ENCODE measurements at regions not wholly inside any gene's neighbourhood (a gene's known extent, or its start where the extent isn't known, plus 50 kb on each side); places are given as distances from the start of the nearest gene placed in this dataset.

GRCh38 chr3:177283983-177284382, 86.7 kb upstream of the TBL1XR1 start:
- WGBS, result 93% methylated on average over 2 of the region's 2 CpGs
- H3K27me3 ChIP-seq (ENCODE audit: control insufficient read depth in 4 of 4, insufficient read depth in 4 of 4, low read length in 3 of 4), result no peaks in the 10 kb centered on the region

GRCh38 chr3:177284383-177284881, 87.2 kb upstream of the TBL1XR1 start:
- Histone ChIP-seq H3K4me3 (ENCODE audit: low read depth in 1 of 3, low read length in 3 of 3) (no peak overlapping the region), H3K36me3 (ENCODE audit: control insufficient read depth in 4 of 4, insufficient read depth in 3 of 4, low read depth in 1 of 4, low read length in 3 of 4) (no peaks in the 10 kb centered on the region), H3K27ac (ENCODE audit: low read depth in 1 of 2, low read length in 2 of 2) (no peak overlapping the region), H3K27me3 (ENCODE audit: control insufficient read depth in 4 of 4, insufficient read depth in 4 of 4, low read length in 3 of 4) (no peaks in the 10 kb centered on the region), H3K4me1 (ENCODE audit: control insufficient read depth in 4 of 4, insufficient read depth in 4 of 4, low read length in 3 of 4) (no peaks in the 10 kb centered on the region), H3K9me3 (ENCODE audit: control insufficient read depth in 4 of 4, low read length in 3 of 4) (no peaks in the 10 kb centered on the region), H3K9ac (ENCODE audit: low read depth in 1 of 2, low read length in 2 of 2) (no peak overlapping the region)
- WGBS, result 64% methylated on average over 8 of the region's 8 CpGs
- DNase-seq (ENCODE audit: low spot score), result no peak
- no peak for TF ChIP-seq RXRA (IDR thresholded peaks at IDR 0.05)
- no peak for TF ChIP-seq JUND (IDR thresholded peaks at IDR 0.05)
- no peak for TF ChIP-seq YY1 (IDR thresholded peaks at IDR 0.05)
- TF ChIP-seq HNF4A (conservative IDR thresholded peaks at IDR 0.05), result no peak
- no peak for TF ChIP-seq TAF1 (conservative IDR thresholded peaks at IDR 0.05)
- TF ChIP-seq CTCF (IDR thresholded peaks at IDR 0.05; ENCODE audit: low read depth, low read length, missing input control), result no peak
- no peak for TF ChIP-seq REST (IDR thresholded peaks at IDR 0.05)
- no peak for TF ChIP-seq NR2F2 (IDR thresholded peaks at IDR 0.05)

More at GRCh38 chr3:177283983-177284382, 86.7 kb upstream of the TBL1XR1 start:
- DNase-seq (ENCODE audit: low spot score), result no peak
- Histone ChIP-seq H3K9ac (ENCODE audit: low read depth in 1 of 2, low read length in 2 of 2) (no peak overlapping the region), H3K4me1 (ENCODE audit: control insufficient read depth in 4 of 4, insufficient read depth in 4 of 4, low read length in 3 of 4) (no peaks in the 10 kb centered on the region), H3K4me3 (ENCODE audit: low read depth in 1 of 3, low read length in 3 of 3) (no peak overlapping the region), H3K27ac (ENCODE audit: low read depth in 1 of 2, low read length in 2 of 2) (no peak overlapping the region), H3K36me3 (ENCODE audit: control insufficient read depth in 4 of 4, insufficient read depth in 3 of 4, low read depth in 1 of 4, low read length in 3 of 4) (no peaks in the 10 kb centered on the region), H3K9me3 (ENCODE audit: control insufficient read depth in 4 of 4, low read length in 3 of 4) (no peaks in the 10 kb centered on the region)
- no peak for TF ChIP-seq RXRA (IDR thresholded peaks at IDR 0.05)
- TF ChIP-seq REST (IDR thresholded peaks at IDR 0.05), result no peak
- no peak for TF ChIP-seq FOXA1 (IDR thresholded peaks at IDR 0.05)
